Right atrium auricular region (tissue), 2 donors: ENCODE measurements at regions not wholly inside any gene's neighbourhood (a gene's known extent, or its start where the extent isn't known, plus 50 kb on each side); places are given as distances from the start of the nearest gene placed in this dataset.

Source experiments
- DNase-seq: peaks from one replicate; pipeline ENCODE4 v3.0.0-alpha.2; 2019; ENCODE audit warnings: low spot score
- H3K27ac ChIP-seq, 2 donors: fragments of 200-600 bp; sonication (generic); 1 replicate in 1 of 2; 2 replicates in 1 of 2; pipeline ENCODE4 v1.5.1; 2016 to 2019
- H3K27me3 ChIP-seq, 2 donors: fragments of 200-600 bp; sonication (generic); one replicate each; pipeline versions ENCODE4 v1.5.1 to v1.6.0; 2017 to 2019
- H3K36me3 ChIP-seq: fragments of 200-600 bp; sonication (generic); one replicate; pipeline ENCODE4 v1.5.1; 2016
- H3K4me1 ChIP-seq, 2 donors: fragments of 200-600 bp; sonication (generic); one replicate each; pipeline versions ENCODE4 v1.5.1 to v1.6.0; 2017 to 2019
- H3K4me3 ChIP-seq, 2 donors: fragments of 200-600 bp; sonication (generic); 1 replicate in 1 of 2; 2 replicates in 1 of 2; pipeline ENCODE4 v1.5.1; 2017 to 2019; ENCODE audit warnings: mild to moderate bottlenecking in 1 of 2, moderate library complexity in 1 of 2
- H3K9me3 ChIP-seq, 2 donors: fragments of 200-600 bp; sonication (generic); one replicate each; pipeline ENCODE4 v1.5.1; 2019
- TF ChIP-seq, protein P1 (sequence below), 2 donors: fragments of 200-600 bp; sonication (generic); IDR thresholded peaks; one replicate each; pipeline ENCODE4 v1.5.1; 2019; ENCODE audit warnings: antibody characterized with exemption in 2 of 2

DNA sequence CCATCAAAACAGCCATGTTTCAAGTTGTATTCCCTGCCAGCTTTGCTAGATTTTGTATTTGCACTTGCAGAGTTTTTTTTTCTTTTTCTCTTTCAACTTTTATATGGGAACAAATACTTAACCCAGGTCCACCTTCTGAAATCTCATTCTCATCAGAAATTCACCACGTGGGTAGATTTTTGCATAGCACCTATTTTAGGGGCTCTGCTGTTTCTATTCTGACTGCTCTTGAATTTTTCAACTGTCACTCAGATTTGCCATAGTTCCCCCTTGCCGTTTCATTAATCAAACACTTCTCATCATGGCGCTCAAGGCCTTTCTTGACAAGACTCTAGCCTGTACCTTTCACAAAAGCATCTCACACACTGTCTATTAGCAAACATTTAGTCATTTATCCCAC, 767.2 kb downstream of the VRK1 start:
- Histone ChIP-seq H3K4me1 (no peaks in the 10 kb centered on the region), H3K27ac (no peak overlapping the region), H3K9me3 (no peaks in the 10 kb centered on the region), H3K27me3 (no peaks in the 10 kb centered on the region), H3K36me3 (no peaks in the 10 kb centered on the region), H3K4me3 (no peak overlapping the region)
- no peak for DNase-seq
- TF ChIP-seq, protein P1, sequence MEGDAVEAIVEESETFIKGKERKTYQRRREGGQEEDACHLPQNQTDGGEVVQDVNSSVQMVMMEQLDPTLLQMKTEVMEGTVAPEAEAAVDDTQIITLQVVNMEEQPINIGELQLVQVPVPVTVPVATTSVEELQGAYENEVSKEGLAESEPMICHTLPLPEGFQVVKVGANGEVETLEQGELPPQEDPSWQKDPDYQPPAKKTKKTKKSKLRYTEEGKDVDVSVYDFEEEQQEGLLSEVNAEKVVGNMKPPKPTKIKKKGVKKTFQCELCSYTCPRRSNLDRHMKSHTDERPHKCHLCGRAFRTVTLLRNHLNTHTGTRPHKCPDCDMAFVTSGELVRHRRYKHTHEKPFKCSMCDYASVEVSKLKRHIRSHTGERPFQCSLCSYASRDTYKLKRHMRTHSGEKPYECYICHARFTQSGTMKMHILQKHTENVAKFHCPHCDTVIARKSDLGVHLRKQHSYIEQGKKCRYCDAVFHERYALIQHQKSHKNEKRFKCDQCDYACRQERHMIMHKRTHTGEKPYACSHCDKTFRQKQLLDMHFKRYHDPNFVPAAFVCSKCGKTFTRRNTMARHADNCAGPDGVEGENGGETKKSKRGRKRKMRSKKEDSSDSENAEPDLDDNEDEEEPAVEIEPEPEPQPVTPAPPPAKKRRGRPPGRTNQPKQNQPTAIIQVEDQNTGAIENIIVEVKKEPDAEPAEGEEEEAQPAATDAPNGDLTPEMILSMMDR (IDR thresholded peaks at IDR 0.05) = no peak

DNA sequence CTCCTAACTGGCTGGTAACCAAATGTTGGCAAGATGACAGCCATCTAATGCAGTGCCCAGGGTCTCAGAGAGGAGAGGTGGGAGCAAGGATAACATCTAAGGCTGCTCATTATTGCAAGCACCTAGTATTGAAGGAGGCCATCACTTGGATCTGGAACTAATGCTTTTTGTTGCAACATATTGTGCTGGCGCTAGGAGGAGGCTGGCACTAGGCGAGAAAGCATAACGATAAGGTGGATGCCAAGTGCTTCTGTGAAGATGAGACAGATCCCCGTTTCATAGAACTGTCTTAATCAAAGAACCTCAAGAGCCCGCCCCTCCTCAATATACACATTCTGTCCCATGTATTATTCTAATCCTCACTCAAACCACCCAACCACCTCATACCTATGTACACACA, 774.0 kb downstream of the VRK1 start:
- H3K4me3 ChIP-seq = no peak overlapping the region
- H3K4me1 ChIP-seq = no peaks in the 10 kb centered on the region

DNA sequence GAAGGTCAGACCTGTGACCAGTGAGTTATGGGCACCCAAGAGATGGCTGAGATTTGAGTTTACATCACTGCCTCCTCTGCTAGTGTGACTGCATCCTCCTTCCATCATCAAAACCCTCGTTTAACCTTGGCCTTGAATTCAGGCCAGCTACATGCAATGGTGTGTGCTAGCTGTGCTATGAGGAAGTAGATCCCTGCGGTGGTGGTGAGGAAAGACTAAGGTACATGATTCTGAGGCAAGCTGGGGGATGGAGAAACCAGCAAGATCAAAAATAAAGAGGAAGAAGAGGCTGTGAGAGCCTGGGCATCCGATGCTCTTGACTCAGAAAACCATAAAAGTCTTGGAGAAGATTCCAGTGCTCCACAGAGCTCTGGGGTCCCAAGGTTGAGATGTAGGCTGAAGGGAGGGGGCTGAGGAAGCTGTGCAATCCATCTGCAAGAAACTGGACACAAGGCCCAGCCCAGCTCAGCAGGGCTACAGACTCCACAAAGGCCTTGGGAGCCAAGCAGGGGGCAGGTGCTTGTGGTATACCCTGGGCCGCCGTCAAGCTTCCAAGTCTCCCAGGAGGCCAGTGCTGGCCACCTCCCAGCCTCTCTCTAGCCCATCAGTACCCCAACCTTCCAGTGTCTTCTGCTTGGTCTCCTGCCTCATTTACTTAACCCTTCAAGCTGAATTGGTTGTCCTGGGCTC, 774.8 kb downstream of the VRK1 start:
- TF ChIP-seq, protein P1 (IDR thresholded peaks at IDR 0.05) = no peak
- Histone ChIP-seq H3K27me3 (no peaks in the 10 kb centered on the region), H3K36me3 (no peaks in the 10 kb centered on the region), H3K4me1 (no peaks in the 10 kb centered on the region), H3K4me3 (no peak overlapping the region), H3K9me3 (no peaks in the 10 kb centered on the region), H3K27ac (no peak overlapping the region)
- DNase-seq = no peak

More for the DNA sequence above, 774.0 kb downstream of the VRK1 start:
- no peak for DNase-seq
- Histone ChIP-seq H3K27ac (no peak overlapping the region), H3K9me3 (no peaks in the 10 kb centered on the region), H3K36me3 (no peaks in the 10 kb centered on the region), H3K27me3 (no peaks in the 10 kb centered on the region)
- TF ChIP-seq, protein P1 (IDR thresholded peaks at IDR 0.05) = no peak

DNA sequence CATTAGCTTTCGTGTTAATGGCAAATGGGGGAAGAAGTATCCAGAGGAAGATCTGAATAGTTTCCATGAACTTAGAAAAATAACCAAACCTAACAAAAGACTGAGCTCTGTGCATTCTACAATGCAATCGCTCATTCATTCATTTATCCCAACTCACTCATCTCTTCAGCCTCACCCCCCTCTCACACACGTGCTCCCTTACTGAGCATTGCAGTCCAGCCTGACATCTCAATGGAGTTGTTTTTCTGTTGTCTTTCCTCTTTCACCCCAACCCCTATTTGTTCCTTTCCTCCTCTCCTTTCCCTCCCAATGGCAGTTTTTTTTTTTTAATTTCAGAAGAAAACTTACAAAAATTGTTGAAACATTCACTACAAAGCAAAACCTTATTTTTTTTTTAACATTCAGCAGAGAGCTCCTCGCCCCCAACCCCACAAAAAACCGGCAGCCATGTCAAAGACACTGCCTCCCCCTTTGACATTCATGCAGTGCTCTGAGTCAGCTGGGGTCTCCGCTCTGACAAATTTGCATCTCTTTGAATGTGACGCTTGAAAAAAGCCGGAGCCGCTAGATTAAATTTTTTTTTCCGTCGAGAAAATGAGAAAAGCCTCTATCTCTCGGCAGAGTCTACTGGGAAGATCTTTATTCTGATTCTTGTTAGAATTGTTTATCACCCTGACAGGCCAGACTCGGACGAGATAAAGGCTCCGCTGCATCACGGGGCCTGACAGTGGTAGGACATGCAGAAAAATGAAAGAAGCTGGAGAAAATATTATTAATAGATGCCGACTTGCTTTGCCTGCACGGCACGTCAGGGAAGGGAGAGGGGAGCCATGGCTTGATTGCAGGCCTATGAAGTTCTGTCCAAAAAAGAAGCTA, 775.6 kb downstream of the VRK1 start:
- H3K9me3 ChIP-seq = no peaks in the 10 kb centered on the region
- H3K27me3 ChIP-seq = no peaks in the 10 kb centered on the region
- no peaks in the 10 kb centered on the region for H3K36me3 ChIP-seq
- H3K4me3 ChIP-seq = no peak overlapping the region
- H3K27ac ChIP-seq = no peak overlapping the region
- TF ChIP-seq, protein P1 (IDR thresholded peaks at IDR 0.05) = no peak
- no peaks in the 10 kb centered on the region for H3K4me1 ChIP-seq
- DNase-seq = no peak

DNA sequence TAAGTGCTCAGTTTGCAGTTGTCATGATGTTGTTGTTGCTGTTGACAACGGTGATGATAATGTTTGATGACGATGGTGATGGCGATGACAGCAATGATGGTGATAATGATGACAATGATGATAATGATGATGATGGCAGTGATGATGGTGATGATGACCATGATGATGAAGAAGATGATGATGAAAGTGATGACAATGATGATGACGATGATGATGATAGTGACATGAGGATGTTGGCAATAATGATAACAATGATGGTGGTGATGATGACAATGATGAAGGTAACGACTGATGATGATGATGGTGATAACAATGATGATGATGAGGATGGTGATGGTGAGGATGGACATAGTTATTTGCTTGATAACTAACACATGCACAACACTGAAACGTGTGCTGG, 778.5 kb downstream of the VRK1 start:
- no peaks in the 10 kb centered on the region for H3K4me1 ChIP-seq
- H3K27ac ChIP-seq = no peak overlapping the region
- H3K9me3 ChIP-seq = no peaks in the 10 kb centered on the region
- no peaks in the 10 kb centered on the region for H3K36me3 ChIP-seq
- no peak overlapping the region for H3K4me3 ChIP-seq
- TF ChIP-seq, protein P1 (IDR thresholded peaks at IDR 0.05) = no peak
- H3K27me3 ChIP-seq = no peaks in the 10 kb centered on the region
- DNase-seq = no peak
